ENCODE measurements at regions not wholly inside any gene's neighbourhood (a gene's known extent, or its start where the extent isn't known, plus 50 kb on each side); places are given as distances from the start of the nearest gene placed in this dataset.

GRCh38 chr5:164470312-164470711 is 964.9 kb downstream of the MAT2B start:
- TF ChIP-seq CTCF (IDR thresholded peaks at IDR 0.05) (no peak), PREB (CRISPR knock-in tag; IDR thresholded peaks at IDR 0.05; ENCODE audit: borderline replicate concordance) (no peak), ATF3 (CRISPR knock-in tag; conservative IDR thresholded peaks at IDR 0.05) (no peak), ESRRA (CRISPR knock-in tag; IDR thresholded peaks at IDR 0.05; ENCODE audit: borderline replicate concordance) (no peak), HMGXB4 (CRISPR knock-in tag; IDR thresholded peaks at IDR 0.05) (no peak), E2F1 (CRISPR knock-in tag; IDR thresholded peaks at IDR 0.05) (no peak), FOXJ3 (CRISPR knock-in tag; IDR thresholded peaks at IDR 0.05; ENCODE audit: borderline replicate concordance) (no peak), ETV6 (CRISPR knock-in tag; IDR thresholded peaks at IDR 0.05) (no peak), CREB1 (CRISPR knock-in tag; IDR thresholded peaks at IDR 0.05) (no peak)
